NCI-H69 (cell line): ENCODE measurements at regions not wholly inside any gene's neighbourhood (a gene's known extent, or its start where the extent isn't known, plus 50 kb on each side); places are given as distances from the start of the nearest gene placed in this dataset.
"Not testable (repeated sequence)": the region's sequence is repeated elsewhere in the genome, so short reads cannot be mapped to it uniquely, and the experiment has no call there.

Source experiments
- DNase-seq: peaks from one replicate; lab custom pipeline; 2025; lab: John Stamatoyannopoulos, UW

DNA sequence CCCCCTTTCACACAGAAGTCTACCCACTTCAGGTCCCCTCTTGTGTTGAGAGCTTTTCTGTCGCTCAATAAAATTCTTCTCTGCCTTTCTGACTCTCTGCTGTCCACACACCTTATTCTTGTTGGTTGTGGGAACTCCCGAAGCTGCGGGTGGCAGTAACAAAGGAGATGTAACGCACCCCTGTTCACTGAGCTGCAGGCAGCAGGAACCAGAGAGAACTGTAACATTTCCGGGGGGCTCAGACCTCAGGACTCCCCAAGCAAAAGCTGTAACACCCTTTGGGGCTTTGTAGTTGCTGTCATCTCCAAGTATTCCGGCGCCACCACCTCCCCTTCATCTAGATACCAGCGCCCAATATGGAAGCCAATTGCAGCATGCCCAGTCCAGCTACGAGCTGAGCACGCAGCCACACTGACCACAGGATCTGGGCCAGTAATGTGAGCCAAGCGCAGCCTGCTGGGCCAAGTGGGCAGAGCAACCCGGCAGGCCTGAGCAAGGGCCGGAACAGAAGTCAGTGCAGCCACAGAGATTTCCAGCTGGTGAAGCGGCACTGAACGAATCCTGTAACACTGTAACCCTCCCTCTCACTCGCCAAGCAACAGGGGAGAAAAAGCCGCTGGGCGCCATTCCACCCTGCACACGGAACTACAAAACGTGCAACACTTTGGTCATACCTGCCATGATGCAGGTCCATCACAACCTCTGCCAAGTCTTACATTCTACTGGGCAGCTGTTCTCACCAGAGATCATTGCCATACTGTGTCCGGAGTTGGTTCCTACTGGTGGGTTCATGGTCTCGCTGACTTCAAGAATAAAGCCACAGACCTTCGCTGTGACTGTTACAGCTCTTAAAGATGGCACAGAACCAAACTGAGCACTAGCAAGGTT is 194.3 kb downstream of the SPATA31A6 start:
- DNase-seq = not testable (repeated sequence)

DNA sequence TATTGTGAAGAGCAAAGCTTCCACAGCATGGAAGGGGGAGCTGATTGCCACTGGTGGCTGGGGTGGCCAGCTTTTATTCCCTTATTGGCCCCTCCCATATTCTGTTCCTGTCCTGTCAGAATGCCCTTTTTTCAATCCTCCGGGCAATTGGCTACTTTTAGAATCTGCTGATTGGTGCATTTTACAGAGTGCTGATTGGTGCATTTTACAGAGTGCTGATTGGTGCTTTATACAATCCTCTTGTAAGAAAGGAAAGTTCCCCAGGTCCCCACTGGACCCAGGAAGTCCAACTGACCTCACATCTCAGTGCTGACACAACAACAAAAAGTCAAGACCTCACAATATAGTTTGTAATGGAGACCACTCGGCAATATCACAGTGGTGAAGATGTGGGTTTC is 195.0 kb downstream of the SPATA31A6 start:
- DNase-seq = no peak

DNA sequence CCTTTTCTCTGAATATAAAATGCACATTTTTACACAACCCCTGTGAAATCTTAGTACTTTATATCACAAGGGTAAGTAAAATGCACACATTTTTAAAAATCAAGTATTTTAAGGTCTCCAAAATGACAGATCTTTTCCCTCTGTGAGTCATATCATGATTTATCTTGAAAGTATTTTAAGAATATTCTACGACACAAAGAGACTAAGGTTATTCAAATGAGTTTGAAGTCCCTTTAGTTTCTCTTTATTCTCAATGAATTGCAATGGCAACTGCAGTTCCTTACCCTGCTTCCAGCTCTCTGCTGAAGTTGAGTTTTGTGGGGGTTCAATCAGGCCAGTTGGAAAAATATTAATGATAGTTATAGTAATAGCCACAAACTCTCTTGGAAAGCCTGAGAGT is 196.1 kb downstream of the SPATA31A6 start:
- DNase-seq = not testable (repeated sequence)

- DNase-seq = not testable (repeated sequence)
Measured at GRCh38 chr9:42384585-42384984, 201.1 kb downstream of the SPATA31A6 start.

DNA sequence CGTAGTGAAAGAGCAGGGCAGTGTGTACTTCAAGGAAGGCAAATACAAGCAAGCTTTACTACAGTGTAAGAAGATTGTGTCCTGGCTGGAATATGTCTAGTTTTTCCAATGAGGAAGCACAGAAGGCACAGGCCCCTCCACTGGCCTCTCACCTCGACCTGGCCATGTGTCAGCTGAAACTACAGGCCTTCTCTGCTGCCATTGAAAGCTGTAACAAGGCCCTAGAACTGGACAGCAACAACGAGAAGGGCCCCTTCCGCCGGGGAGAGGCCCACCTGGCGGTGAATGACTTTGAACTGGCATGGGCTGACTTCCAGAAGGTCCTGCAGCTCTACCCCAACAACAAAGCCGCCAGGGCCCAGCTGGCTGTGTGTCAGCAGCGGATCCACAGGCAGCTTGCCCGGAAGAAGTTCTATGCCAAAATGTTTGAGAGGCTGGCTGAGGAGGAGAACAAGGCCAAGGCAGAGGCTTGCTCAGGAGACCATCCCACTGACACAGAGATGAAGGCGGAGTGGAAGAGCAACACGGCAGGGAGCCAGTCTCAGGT is 202.2 kb downstream of the SPATA31A6 start:
- DNase-seq = not testable (repeated sequence)

- no peak for DNase-seq
Measured at GRCh38 chr9:42386477-42386876, 203.0 kb downstream of the SPATA31A6 start.

GRCh38 chr9:42388146-42388690 is 204.8 kb downstream of the SPATA31A6 start:
- DNase-seq = no peak

GRCh38 chr9:42388846-42389245 is 205.4 kb downstream of the SPATA31A6 start:
- no peak for DNase-seq

DNA sequence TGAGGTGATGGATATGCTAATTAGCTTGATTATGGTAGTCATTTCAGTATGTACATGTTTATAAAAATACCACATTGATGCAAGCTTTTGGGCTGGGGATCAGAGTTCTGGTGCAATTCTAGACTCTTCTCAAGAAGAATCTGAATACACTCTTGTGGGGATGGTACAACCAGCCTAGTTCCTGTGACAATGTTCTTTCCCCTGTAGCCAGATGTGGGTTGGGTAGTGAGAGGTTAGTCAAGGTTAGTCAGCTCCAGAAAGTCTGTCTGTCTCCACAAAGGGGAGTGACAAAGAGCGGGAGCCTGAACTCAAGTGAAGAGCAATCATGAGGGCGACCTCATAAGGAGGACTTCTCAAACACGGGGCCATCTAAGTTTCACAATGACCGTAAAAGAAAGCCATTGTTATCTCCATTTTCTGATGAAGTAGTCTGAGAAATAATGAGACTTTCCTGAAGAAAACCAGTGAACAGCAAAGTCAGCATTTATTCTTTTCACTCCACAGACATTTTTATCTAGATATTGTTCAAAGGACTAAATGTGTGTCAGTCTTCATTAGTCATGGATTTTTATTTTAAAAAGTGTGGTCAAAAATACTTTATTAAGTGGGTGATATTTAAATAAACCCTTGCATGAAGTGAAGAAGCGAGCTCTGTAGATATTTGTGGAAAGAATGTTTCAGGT is 209.5 kb downstream of the SPATA31A6 start:
- not testable (repeated sequence) for DNase-seq

GRCh38 chr9:42396318-42396717 is 212.9 kb downstream of the SPATA31A6 start:
- no peak for DNase-seq

- DNase-seq = not testable (repeated sequence)
Measured at GRCh38 chr9:42397336-42397735, 213.9 kb downstream of the SPATA31A6 start.

GRCh38 chr9:42402919-42403318 is 219.5 kb downstream of the SPATA31A6 start:
- DNase-seq = not testable (repeated sequence)

DNA sequence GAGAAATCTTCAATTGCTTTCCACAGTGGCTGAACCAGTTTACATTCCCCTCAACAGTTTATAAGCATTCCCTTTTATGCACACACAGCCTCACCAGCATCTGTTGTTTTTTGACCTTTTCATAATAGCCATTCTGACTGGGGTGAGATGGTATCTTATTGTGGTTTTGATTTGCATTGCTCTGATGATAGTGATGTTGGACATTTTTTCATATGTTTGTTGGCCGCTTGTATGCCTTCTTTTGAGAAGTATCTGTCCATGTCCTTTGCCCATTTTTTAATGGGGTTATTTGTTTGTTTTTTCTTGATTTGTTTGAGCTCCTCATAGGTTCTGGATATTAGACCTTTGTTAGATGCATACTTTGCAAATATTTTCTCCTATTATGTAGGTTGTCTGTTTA is 226.1 kb downstream of the SPATA31A6 start:
- DNase-seq = not testable (repeated sequence)

GRCh38 chr9:42412354-42412753 is 228.9 kb downstream of the SPATA31A6 start:
- DNase-seq = not testable (repeated sequence)

GRCh38 chr9:42414865-42415264 is 231.4 kb downstream of the SPATA31A6 start:
- not testable (repeated sequence) for DNase-seq

GRCh38 chr9:42419652-42420051 is 236.2 kb downstream of the SPATA31A6 start:
- not testable (repeated sequence) for DNase-seq

- DNase-seq = not testable (repeated sequence)
Measured at GRCh38 chr9:42420324-42420723, 236.9 kb downstream of the SPATA31A6 start.

DNA sequence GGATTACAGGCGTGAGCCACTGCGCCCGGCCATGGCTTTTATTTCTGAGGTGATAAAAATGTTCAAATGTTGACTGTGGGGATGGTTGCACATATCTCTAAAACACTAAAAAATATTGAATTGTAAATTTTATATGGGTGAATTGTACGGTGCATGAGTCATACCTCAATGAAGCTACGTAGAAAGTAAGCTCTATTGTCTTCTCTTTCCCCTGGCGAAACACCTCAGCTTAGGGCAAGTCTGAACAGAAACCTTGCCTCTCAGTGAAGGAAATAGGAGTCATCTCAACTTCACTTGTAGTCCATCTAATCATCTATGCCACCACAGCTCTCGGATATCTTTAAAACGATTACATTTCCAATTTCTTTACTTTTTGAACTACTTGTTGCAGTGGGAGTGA is 238.2 kb downstream of the SPATA31A6 start:
- not testable (repeated sequence) for DNase-seq

DNA sequence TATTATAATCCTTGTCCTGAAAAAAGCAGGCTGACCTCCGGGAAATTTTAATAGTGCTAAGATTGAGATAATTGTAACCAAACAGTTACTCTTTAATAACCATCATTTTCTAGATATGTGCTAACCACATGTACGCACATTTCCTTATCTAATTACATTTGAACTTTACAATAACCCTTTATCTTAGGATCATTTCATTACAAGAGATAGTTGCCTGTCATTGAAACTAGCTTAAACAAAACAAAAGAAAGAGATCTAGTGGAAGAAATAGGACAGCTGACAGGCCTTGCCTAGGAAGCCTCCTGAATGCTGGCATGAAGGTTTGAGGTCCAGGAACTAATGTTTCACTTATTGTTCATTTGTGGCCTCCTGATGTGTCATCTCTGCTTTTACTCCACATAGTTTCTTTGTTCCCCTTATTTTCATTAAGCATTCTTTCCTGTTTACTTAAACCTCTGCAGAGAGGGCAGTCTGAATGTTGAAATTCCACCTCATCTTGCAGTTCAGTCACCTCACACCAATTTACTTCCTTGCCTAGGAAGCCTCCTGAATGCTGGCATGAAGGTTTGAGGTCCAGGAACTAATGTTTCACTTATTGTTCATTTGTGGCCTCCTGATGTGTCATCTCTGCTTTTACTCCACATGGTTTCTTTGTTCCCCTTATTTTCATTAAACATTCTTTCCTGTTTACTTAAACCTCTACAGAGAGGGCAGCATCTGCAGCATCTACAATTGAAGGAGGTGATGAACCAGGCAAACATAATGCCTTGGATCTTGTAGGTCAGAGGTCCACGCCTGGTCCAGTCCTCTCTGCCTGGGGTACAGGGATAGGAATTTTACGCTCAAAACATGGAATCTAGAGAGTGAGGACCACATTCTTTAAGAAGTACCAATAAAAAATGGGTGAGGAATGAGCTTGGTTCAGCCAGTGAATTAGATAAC is 247.5 kb downstream of the SPATA31A6 start:
- not testable (repeated sequence) for DNase-seq

GRCh38 chr9:42431616-42432010 is 248.2 kb downstream of the SPATA31A6 start:
- DNase-seq = not testable (repeated sequence)
